ENCODE measurements at regions not wholly inside any gene's neighbourhood (a gene's known extent, or its start where the extent isn't known, plus 50 kb on each side); places are given as distances from the start of the nearest gene placed in this dataset.

DNA sequence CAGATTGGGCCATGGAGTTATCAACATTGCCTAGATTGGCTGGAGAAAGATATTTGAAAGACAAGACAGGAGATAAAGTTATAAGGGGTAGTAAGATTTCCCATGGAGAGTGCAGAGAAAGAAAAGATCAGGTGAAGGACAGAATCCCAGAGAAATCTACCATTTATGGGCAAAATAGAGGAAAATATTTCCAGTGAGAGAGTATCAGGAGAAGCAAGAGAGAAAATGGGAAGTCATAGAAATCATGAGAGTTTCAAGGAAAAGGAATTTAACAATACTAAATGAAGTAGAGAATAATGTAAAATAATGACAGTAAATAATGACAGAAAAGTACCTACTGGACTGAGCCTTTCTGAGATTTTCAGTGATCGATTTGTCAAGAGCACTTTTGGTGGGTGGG is 447.6 kb upstream of the CHST9 start:
- TF ChIP-seq CSDC2 (CRISPR knock-in tag; IDR thresholded peaks at IDR 0.05) (no peak), ZFP3 (CRISPR knock-in tag; IDR thresholded peaks at IDR 0.05) (no peak), ESRRG (CRISPR knock-in tag; IDR thresholded peaks at IDR 0.05) (no peak), TSHZ2 (CRISPR knock-in tag; IDR thresholded peaks at IDR 0.05) (no peak), TCF4 (CRISPR knock-in tag; IDR thresholded peaks at IDR 0.05; ENCODE audit: borderline replicate concordance) (no peak), ZNF8 (CRISPR knock-in tag; IDR thresholded peaks at IDR 0.05) (no peak), TOX (CRISPR knock-in tag; IDR thresholded peaks at IDR 0.05; ENCODE audit: borderline replicate concordance) (no peak), OSR1 (CRISPR knock-in tag; IDR thresholded peaks at IDR 0.05) (no peak), ZFP30 (CRISPR knock-in tag; IDR thresholded peaks at IDR 0.05) (no peak)
- TF ChIP-seq, protein P1, sequence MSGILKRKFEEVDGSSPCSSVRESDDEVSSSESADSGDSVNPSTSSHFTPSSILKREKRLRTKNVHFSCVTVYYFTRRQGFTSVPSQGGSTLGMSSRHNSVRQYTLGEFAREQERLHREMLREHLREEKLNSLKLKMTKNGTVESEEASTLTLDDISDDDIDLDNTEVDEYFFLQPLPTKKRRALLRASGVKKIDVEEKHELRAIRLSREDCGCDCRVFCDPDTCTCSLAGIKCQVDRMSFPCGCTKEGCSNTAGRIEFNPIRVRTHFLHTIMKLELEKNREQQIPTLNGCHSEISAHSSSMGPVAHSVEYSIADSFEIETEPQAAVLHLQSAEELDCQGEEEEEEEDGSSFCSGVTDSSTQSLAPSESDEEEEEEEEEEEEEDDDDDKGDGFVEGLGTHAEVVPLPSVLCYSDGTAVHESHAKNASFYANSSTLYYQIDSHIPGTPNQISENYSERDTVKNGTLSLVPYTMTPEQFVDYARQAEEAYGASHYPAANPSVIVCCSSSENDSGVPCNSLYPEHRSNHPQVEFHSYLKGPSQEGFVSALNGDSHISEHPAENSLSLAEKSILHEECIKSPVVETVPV (CRISPR knock-in tag; IDR thresholded peaks at IDR 0.05), result no peak
- no peak for ATAC-seq

DNA sequence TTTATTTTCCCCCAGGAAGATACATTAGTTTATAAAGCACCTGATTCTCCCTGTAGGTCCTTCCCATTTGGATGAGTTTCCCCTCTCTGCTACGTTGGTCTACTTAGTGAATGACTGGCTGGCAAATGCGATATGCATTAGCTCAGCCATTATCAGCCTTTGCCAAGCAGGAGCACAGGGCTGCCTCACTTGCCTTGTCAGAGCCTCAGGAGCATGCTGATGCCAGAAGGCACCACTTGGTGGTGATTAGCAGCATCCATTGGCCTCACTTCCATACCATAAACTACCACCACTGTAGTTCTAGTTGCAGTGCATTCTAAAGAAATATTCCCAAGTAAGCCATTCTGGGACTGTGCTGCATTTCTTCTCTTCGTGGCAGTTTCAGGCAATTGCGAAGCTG is 442.8 kb upstream of the CHST9 start:
- peak; percentile 48; the same call in 2 of the 3 replicates for ATAC-seq
- TF ChIP-seq ZFP3 (CRISPR knock-in tag; IDR thresholded peaks at IDR 0.05) (no peak), ARNTL (CRISPR knock-in tag; IDR thresholded peaks at IDR 0.05; ENCODE audit: borderline replicate concordance, low read depth) (no peak), RARB (CRISPR knock-in tag; IDR thresholded peaks at IDR 0.05) (no peak), ISL1 (CRISPR knock-in tag; IDR thresholded peaks at IDR 0.05) (no peak), ESRRG (CRISPR knock-in tag; IDR thresholded peaks at IDR 0.05) (no peak)

- TF ChIP-seq TCF4 (CRISPR knock-in tag; IDR thresholded peaks at IDR 0.05; ENCODE audit: borderline replicate concordance) (no peak), RARB (CRISPR knock-in tag; IDR thresholded peaks at IDR 0.05) (no peak), GLIS3 (CRISPR knock-in tag; IDR thresholded peaks at IDR 0.05) (no peak), OSR1 (CRISPR knock-in tag; IDR thresholded peaks at IDR 0.05) (no peak), ZNF565 (CRISPR knock-in tag; conservative IDR thresholded peaks at IDR 0.05; ENCODE audit: low read depth) (no peak), ISL1 (CRISPR knock-in tag; IDR thresholded peaks at IDR 0.05) (no peak), TSHZ2 (CRISPR knock-in tag; IDR thresholded peaks at IDR 0.05) (no peak), POU6F1 (CRISPR knock-in tag; IDR thresholded peaks at IDR 0.05; ENCODE audit: borderline replicate concordance, low read depth) (no peak), CSDC2 (CRISPR knock-in tag; IDR thresholded peaks at IDR 0.05) (no peak), ESRRG (CRISPR knock-in tag; IDR thresholded peaks at IDR 0.05) (no peak), ZC3H10 (CRISPR knock-in tag; IDR thresholded peaks at IDR 0.05) (no peak), PATZ1 (CRISPR knock-in tag; IDR thresholded peaks at IDR 0.05; ENCODE audit: borderline replicate concordance) (no peak), ARNTL (CRISPR knock-in tag; IDR thresholded peaks at IDR 0.05; ENCODE audit: borderline replicate concordance, low read depth) (no peak), CREB5 (CRISPR knock-in tag; IDR thresholded peaks at IDR 0.05; ENCODE audit: low read depth) (no peak)
- TF ChIP-seq, protein P1 (CRISPR knock-in tag; IDR thresholded peaks at IDR 0.05), result no peak
- no peak for ATAC-seq
These were observed 436.3 kb upstream of the CHST9 start for GRCh38 chr18:27621236-27621890.
